HepG2 (cell line): ENCODE measurements at regions not wholly inside any gene's neighbourhood (a gene's known extent, or its start where the extent isn't known, plus 50 kb on each side); places are given as distances from the start of the nearest gene placed in this dataset.

ENCODE experiments used
- ATAC-seq: fragments of 200-7000 bp; cut with Tn5 transposase; 3 replicates; pipeline ENCODE4 v1.9.1; 2020; ENCODE audit warnings: mild to moderate bottlenecking, moderate library complexity
- BruUV-seq: library from RNA; stranded (reverse); fragments of 400-500 nt; replicated peaks from 2 replicates; lab custom pipeline; 2021; lab: Mats Ljungman, UMichigan
- CTCF ChIA-PET: fragments of 300-600 bp; formaldehyde crosslinking; extraction: SDS; loops from one replicate; lab custom pipeline; 2021; ENCODE audit warnings: low total read pairs, inconsistent platforms, low intra/inter-chr PET ratio; lab: Yijun Ruan, JAX
- POLR2A ChIA-PET: fragments of 350-600 bp; sonication (Branson Sonifier 250); formaldehyde crosslinking; loops from one replicate; lab custom pipeline; 2020; ENCODE audit warnings: antibody characterized with exemption, inconsistent platforms; lab: Yijun Ruan, JAX
- DNase-seq: peaks from one replicate; pipeline ENCODE4 v3.0.0-alpha.2; 2015; ENCODE audit warnings: low spot score
- FAIRE-seq: peaks from 3 replicates; lab custom pipeline; 2011; peaks lifted over from hg19 to GRCh38; lab: Jason Lieb, UNC
- H2AFZ ChIP-seq: one replicate; pipeline ENCODE4 v1.6.1; 2011; ENCODE audit warnings: low read length, inconsistent platforms
- H3K27ac ChIP-seq: fragments of 300-600 bp; 3 replicates; pipeline ENCODE4 v1.8.0; 2011; ENCODE audit warnings: mixed run types, mild to moderate bottlenecking, mixed read lengths, low read length, inconsistent platforms; ENCODE audit not compliant: insufficient read depth; ENCODE audit errors: extremely low read length
- H3K27me3 ChIP-seq, 2 experiments: fragments of 200-600 bp in 1 of 2; 2 replicates in 1 of 2; 3 replicates in 1 of 2; pipeline versions ENCODE4 v1.6.0 to v1.8.0; 2011; ENCODE audit warnings: low read length in 2 of 2, mild to moderate bottlenecking in 2 of 2, moderate library complexity in 2 of 2, inconsistent platforms in 1 of 2; ENCODE audit not compliant: insufficient read depth in 2 of 2, control insufficient read depth in 1 of 2
- H3K36me3 ChIP-seq, 2 experiments: fragments of 200-600 bp in 1 of 2; replicated peaks in 1 of 2; 2 replicates in 1 of 2; 3 replicates in 1 of 2; pipeline versions ENCODE4 v1.5.1 to v1.8.0; 2011; ENCODE audit warnings: low read length in 2 of 2, inconsistent platforms in 1 of 2; ENCODE audit not compliant: insufficient read depth in 2 of 2, control insufficient read depth in 1 of 2
- H3K4me1 ChIP-seq: 2 replicates; pipeline ENCODE4 v1.5.1; 2012; ENCODE audit warnings: low read length, inconsistent platforms; ENCODE audit not compliant: insufficient read depth
- H3K4me2 ChIP-seq: 2 replicates; pipeline ENCODE4 v1.6.0; 2011; ENCODE audit warnings: low read depth, low read length, inconsistent platforms
- H3K4me3 ChIP-seq, 3 experiments: fragments of 200-600 bp in 1 of 3; sonication (generic), shearing (Covaris generic) in 1 of 3; replicated peaks in 1 of 3; 2 replicates each; pipeline ENCODE4 v1.5.1; 2011 to 2016; ENCODE audit warnings: low read length in 3 of 3, inconsistent platforms in 2 of 3, low read depth in 2 of 3, mild to moderate bottlenecking in 2 of 3, control low read depth in 1 of 3, mixed read lengths in 1 of 3; ENCODE audit not compliant: insufficient read depth in 1 of 3
- H3K79me2 ChIP-seq: one replicate; pipeline ENCODE4 v1.6.1; 2011; ENCODE audit warnings: low read length, inconsistent platforms; ENCODE audit not compliant: insufficient read depth
- H3K9ac ChIP-seq: 2 replicates; pipeline ENCODE4 v1.6.0; 2011; ENCODE audit warnings: mild to moderate bottlenecking, low read depth, low read length, inconsistent platforms; ENCODE audit not compliant: insufficient read depth
- H3K9me3 ChIP-seq: 2 replicates; pipeline ENCODE4 v1.5.1; 2012; ENCODE audit warnings: mild to moderate bottlenecking, low read length
- H4K20me1 ChIP-seq: 2 replicates; pipeline ENCODE4 v1.6.0; 2011; ENCODE audit warnings: inconsistent platforms, mild to moderate bottlenecking, low read length, moderate library complexity; ENCODE audit not compliant: insufficient read depth
- GABPA ChIP-seq, 2 experiments: IDR thresholded peaks; 2 replicates each; pipeline ENCODE4 v1.6.1; 2011 to 2016; ENCODE audit warnings: low read depth in 2 of 2, low read length in 1 of 2, missing biosample characterization in 1 of 2, missing genetic modification characterization in 1 of 2
- NCOA2 ChIP-seq: sonication (generic); formaldehyde crosslinking; IDR thresholded peaks from 2 replicates; pipeline ENCODE4 v1.8.0; 2022; ENCODE audit warnings: inconsistent platforms
- ONECUT2 ChIP-seq: sonication (generic); formaldehyde crosslinking; IDR thresholded peaks from 2 replicates; pipeline ENCODE4 v1.4.0; 2020; ENCODE audit warnings: missing genetic modification reagents
- SIX1 ChIP-seq: sonication (generic); formaldehyde crosslinking; IDR thresholded peaks from 2 replicates; pipeline ENCODE4 v1.4.0; 2020; ENCODE audit warnings: missing genetic modification reagents, borderline replicate concordance
- SSRP1 ChIP-seq: IDR thresholded peaks from 2 replicates; pipeline ENCODE4 v1.6.1; 2016; ENCODE audit warnings: control low read depth
- ZFY ChIP-seq: sonication (generic); formaldehyde crosslinking; IDR thresholded peaks from 2 replicates; pipeline ENCODE4 v1.4.0; 2020; ENCODE audit warnings: missing genetic modification reagents
- ZMYM3 ChIP-seq: sonication (generic); formaldehyde crosslinking; IDR thresholded peaks from 2 replicates; pipeline ENCODE4 v1.5.1; 2020; ENCODE audit warnings: mild to moderate bottlenecking, missing genetic modification reagents
- WGBS: methylation state at CpG from one replicate; pipeline ENCODE4 v1.1.6; 2017; ENCODE audit warnings: low lambda C conversion rate; 5-methylcytosine and 5-hydroxymethylcytosine counted together
- in situ Hi-C: cut with HindIII; loops from 2 replicates; pipeline ENCODE4 v1.10.0; 2017; ENCODE audit warnings: low pct_unique_long_range_greater_than_20kb; ENCODE audit not compliant: extremely low pct_ligation_motif_present
- intact Hi-C: fragments of 100-400 bp; cut with micrococcal nuclease; formaldehyde crosslinking; loops from one replicate; pipeline ENCODE4 v1.10.0; 2022; ENCODE audit not compliant: unreplicated experiment
- TF ChIP-seq, protein P1 (sequence below): IDR thresholded peaks from 2 replicates; pipeline ENCODE4 v1.6.1; 2012; ENCODE audit warnings: inconsistent platforms
- TF ChIP-seq, protein P2 (sequence below): sonication (generic); formaldehyde crosslinking; IDR thresholded peaks from 2 replicates; pipeline ENCODE4 v1.4.0; 2020; ENCODE audit warnings: mild to moderate bottlenecking, missing genetic modification reagents

DNA sequence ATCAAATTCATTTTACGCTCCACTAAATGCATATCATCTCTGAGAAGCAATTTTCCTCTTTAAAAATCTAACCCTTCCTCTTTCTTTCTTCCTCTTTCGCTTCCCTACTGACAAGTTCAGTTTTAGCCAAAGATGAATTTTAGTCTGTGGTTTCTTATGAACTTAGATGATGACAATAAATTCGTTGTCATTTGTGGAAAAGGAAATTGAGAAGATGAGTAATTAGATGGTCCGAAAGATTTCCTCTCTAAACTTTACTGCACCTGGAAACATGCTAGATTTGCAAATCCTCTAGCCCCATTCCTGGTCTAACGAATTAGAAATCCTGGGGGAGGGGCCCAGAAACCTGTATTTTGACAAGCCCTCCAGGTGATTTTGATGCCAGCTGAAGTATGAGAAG lies 855.4 kb upstream of the CHORDC1 start:
- no peak overlapping the region for H3K27ac ChIP-seq
- no peaks in the 10 kb centered on the region for H4K20me1 ChIP-seq
- no peaks in the 10 kb centered on the region for H3K9me3 ChIP-seq
- no TSS peak for BruUV-seq
- DNase-seq = no peak
- H3K27me3 ChIP-seq = no peaks in the 10 kb centered on the region
- TF ChIP-seq SIX1 (CRISPR knock-in tag) (no peak), NCOA2 (no peak), ONECUT2 (CRISPR knock-in tag) (no peak), ZMYM3 (no peak), ZFY (CRISPR knock-in tag) (no peak), SSRP1 (no peak)
- TF ChIP-seq, protein P1, sequence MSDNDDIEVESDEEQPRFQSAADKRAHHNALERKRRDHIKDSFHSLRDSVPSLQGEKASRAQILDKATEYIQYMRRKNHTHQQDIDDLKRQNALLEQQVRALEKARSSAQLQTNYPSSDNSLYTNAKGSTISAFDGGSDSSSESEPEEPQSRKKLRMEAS = no peak
- no peaks in the 10 kb centered on the region for H3K36me3 ChIP-seq
- no peak overlapping the region for H3K4me3 ChIP-seq
- no peak overlapping the region for H3K4me2 ChIP-seq
- WGBS = 11% methylated on average over 5 of the region's 5 CpGs
- no peaks in the 10 kb centered on the region for H3K79me2 ChIP-seq
- ChIA-PET POLR2A (no interaction called here), CTCF (no interaction called here)
- no peak overlapping the region for H3K9ac ChIP-seq
- intact Hi-C loops (no loop called here), in situ Hi-C loops (no loop called here)
- no peak for FAIRE-seq
- H3K4me1 ChIP-seq = no peaks in the 10 kb centered on the region
- no peak overlapping the region for H2AFZ ChIP-seq
- no peak for ATAC-seq

- CTCF ChIA-PET = no interaction called here
- H3K9ac ChIP-seq = no peak overlapping the region
- TF ChIP-seq, protein P2, sequence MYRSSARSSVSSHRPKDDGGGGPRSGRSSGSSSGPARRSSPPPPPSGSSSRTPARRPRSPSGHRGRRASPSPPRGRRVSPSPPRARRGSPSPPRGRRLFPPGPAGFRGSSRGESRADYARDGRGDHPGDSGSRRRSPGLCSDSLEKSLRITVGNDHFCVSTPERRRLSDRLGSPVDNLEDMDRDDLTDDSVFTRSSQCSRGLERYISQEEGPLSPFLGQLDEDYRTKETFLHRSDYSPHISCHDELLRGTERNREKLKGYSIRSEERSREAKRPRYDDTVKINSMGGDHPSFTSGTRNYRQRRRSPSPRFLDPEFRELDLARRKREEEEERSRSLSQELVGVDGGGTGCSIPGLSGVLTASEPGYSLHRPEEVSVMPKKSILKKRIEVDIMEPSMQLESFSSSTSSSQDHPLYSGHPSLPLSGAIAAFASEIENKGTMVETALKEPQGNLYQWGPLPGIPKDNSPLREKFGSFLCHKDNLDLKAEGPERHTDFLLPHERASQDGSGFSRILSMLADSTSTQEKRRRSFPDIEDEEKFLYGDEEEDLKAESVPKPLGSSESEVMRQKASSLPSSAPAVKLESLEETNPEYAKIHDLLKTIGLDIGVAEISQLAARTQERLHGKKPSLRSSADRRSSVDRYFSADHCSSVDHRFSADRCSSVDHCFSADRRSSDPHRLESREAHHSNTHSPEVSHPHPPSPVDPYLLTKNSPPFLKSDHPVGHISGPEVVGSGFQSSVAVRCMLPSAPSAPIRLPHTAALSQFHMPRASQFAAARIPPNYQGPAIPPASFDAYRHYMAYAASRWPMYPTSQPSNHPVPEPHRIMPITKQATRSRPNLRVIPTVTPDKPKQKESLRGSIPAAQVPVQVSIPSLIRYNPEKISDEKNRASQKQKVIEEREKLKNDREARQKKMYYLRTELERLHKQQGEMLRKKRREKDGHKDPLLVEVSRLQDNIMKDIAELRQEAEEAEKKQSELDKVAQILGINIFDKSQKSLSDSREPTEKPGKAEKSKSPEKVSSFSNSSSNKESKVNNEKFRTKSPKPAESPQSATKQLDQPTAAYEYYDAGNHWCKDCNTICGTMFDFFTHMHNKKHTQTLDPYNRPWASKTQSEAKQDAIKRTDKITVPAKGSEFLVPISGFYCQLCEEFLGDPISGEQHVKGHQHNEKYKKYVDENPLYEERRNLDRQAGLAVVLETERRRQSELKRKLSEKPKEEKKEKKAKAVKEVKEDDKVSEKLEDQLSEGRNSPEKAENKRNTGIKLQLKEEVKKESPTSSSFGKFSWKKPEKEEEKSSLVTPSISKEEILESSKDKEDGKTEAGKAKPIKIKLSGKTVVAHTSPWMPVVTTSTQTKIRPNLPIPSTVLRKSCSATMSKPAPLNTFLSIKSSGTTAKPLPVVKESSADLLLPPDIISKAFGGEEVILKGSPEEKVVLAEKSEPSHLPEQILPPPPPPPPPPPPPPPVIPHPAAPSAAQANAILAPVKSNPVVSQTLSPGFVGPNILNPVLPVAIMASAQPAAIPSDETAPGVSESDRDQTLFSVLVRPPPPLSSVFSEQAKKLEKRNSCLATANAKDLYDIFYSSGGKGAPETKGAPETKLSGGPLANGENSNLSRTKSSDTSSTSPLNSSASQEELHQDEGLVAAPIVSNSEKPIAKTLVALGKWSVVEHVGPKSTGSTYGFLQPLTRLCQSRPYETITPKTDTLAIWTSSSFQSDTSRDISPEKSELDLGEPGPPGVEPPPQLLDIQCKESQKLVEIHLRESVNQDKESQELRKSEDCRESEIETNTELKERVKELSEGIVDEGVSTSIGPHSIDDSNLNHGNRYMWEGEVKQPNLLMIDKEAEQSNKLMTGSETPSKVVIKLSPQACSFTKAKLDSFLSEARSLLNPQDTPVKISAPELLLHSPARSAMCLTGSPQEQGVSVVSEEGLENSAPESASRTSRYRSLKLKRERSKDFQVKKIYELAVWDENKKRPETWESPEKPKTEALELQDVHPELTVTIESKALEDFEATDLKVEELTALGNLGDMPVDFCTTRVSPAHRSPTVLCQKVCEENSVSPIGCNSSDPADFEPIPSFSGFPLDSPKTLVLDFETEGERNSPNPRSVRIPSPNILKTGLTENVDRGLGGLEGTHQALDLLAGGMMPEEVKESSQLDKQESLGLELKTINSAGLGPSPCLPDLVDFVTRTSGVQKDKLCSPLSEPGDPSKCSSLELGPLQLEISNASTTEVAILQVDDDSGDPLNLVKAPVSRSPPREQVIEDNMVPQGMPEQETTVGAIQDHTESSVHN = no peak
- TF ChIP-seq GABPA (IDR thresholded peaks at IDR 0.05; ENCODE audit: low read depth, low read length) (no peak), GABPA (CRISPR knock-in tag; IDR thresholded peaks at IDR 0.05; ENCODE audit: low read depth) (no peak)
- no peaks in the 10 kb centered on the region for H3K36me3 ChIP-seq
- POLR2A ChIA-PET = no interaction called here
- H2AFZ ChIP-seq = no peak overlapping the region
- no peaks in the 10 kb centered on the region for H3K9me3 ChIP-seq
- no peak overlapping the region for H3K4me2 ChIP-seq
- no peak overlapping the region for H3K27ac ChIP-seq
- H4K20me1 ChIP-seq = no peaks in the 10 kb centered on the region
- no peaks in the 10 kb centered on the region for H3K4me1 ChIP-seq
- no peaks in the 10 kb centered on the region for H3K27me3 ChIP-seq
- BruUV-seq = no TSS peak
- H3K4me3 ChIP-seq = no peak overlapping the region
- DNase-seq = no peak
- H3K79me2 ChIP-seq = no peaks in the 10 kb centered on the region
- ATAC-seq = no peak
- intact Hi-C loops = no loop called here
- no peak for FAIRE-seq
- WGBS = 0% methylated on average over 2 of the region's 2 CpGs
- in situ Hi-C loops = no loop called here
These were observed 852.3 kb upstream of the CHORDC1 start for GRCh38 chr11:91075032-91075695.
